HG02759 (cell line): ENCODE measurements at regions not wholly inside any gene's neighbourhood (a gene's known extent, or its start where the extent isn't known, plus 50 kb on each side); places are given as distances from the start of the nearest gene placed in this dataset.
A peak's percentile ranks its signal among the peaks of the same experiment; 100 is the strongest.
"Not testable (repeated sequence)": the region's sequence is repeated elsewhere in the genome, so short reads cannot be mapped to it uniquely, and the experiment has no call there.

Source experiments
- ATAC-seq: cut with Tn5 transposase; IDR thresholded peaks from one replicate; pipeline ENCODE4 v1.9.1; 2021; ENCODE audit warnings: mild to moderate bottlenecking, moderate library complexity; ENCODE audit not compliant: unreplicated experiment

DNA sequence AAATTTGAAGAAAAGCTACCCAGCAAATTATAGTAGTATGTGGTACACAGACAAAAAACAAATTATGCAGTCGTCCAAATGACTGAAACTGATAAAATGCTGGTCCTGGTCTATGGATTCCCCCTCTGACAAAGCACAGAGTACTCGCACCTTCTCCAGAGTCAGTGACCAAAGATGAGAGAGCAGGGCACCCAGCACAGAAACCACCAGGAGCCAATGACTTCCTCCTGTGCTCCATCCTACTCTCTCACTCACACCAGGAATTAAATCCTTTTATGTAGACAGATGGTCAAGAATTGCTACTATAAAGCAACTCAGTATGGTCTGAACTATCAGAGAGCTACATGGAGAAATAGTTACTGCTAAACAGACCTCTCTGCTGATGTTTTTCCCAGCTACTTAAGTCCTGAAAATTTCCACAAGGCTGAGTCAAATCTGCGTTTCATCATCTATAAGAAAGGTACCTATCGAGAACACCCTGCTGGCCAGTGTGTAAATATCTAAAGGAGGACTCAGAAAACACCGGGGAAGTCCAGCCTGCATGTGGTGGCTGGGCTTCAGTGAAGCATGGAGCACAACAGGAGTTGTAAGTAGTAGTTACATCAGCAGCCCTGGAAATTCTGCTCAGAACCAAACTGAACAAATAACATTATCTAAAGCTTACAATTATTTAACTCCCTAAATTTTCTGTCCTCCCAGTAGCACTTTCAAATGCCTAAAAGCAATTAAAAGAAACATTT, 84.5 kb upstream of the FBXO28 start:
- peak; percentile 93 for ATAC-seq

DNA sequence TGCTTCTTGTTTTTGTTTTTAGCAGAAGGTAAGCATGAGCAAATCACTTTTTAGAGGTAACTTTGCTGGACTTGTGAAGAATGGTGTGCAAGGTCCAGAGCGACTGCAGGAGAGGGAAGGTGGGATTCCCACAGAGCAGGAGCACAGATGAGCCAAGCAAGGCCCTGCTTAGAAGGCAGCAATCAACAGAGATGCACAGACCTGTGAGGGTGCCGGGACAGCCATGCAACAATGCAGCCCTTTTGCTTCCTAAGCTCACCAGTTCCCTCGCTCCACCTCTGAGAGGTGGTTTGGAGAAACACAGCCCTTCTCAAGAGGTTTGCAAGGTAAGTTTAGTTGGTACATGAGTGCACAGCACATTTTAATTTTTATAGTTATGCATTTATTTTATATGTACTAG, 85.1 kb upstream of the FBXO28 start:
- not testable (repeated sequence) for ATAC-seq

GRCh38 chr1:224023122-224023521, 90.8 kb upstream of the FBXO28 start:
- not testable (repeated sequence) for ATAC-seq

DNA sequence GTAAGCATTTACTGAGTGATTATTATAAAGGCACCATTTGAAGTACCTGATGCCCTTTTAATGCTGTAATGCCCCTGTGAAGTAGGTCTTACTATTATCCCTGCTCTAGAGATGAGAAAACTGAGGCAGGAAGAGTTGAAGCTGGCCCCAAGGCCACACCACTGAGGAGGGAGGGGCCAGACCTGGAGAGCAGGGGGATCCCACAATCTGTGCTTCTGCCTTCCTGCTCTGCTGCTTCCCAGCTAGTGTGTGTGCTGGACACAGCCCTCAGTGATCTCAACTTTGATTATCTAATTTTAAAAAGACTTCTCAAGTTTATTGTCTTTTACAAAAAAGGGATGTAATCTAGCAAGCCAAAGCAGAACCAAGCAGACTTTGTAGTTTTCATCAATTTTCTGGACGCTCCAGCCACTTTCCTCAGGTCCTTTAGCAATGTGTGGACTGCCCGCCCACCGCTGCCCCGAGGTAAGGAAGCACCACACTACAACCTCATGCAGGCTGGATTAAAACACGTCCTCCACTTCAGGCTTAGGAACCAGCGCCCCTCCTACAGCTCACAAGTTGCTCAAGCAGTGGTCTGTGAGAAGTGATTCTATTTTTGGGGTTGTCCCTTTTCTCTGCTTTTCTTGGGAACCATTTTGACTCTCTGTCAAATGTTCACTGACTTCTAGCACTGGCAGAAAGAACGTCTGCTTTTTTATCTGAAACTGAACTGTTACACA, 91.5 kb upstream of the FBXO28 start:
- ATAC-seq, result not testable (repeated sequence)

DNA sequence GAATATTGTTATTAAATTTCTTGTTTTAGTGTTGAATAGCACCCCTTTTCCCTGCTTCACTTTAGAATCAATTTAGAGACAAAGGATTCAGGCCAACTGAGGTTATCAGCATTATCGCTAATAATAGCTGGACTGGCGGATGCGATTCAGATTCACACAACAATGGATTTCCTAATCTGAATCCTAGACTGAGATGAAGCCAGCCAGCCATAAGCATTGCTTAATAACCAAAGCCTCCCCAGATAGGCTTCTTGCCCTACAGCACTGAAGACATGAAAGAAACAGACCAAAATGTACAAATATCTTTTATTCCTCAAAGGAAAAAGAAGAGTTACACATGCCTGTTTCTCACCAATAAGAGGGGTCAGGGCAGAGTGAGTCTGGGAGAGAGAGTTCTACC, 94.0 kb upstream of the FBXO28 start:
- not testable (repeated sequence) for ATAC-seq

GRCh38 chr1:224015782-224016181, 98.1 kb upstream of the FBXO28 start:
- ATAC-seq, result not testable (repeated sequence)

DNA sequence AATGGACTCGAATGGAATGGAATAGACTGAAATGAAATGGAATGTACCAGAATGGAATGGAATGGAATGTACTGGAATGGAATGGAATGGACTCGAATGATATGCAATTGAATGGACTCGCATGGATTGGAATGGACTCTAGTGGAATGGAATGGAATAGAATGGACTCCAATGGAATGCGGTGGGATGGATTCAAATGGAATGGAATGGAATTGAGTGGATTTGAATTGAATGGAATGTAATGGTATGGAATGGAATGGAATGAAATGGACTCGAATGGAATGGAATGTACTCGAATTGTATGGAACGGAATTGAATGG, 99.6 kb upstream of the FBXO28 start:
- no peak for ATAC-seq

DNA sequence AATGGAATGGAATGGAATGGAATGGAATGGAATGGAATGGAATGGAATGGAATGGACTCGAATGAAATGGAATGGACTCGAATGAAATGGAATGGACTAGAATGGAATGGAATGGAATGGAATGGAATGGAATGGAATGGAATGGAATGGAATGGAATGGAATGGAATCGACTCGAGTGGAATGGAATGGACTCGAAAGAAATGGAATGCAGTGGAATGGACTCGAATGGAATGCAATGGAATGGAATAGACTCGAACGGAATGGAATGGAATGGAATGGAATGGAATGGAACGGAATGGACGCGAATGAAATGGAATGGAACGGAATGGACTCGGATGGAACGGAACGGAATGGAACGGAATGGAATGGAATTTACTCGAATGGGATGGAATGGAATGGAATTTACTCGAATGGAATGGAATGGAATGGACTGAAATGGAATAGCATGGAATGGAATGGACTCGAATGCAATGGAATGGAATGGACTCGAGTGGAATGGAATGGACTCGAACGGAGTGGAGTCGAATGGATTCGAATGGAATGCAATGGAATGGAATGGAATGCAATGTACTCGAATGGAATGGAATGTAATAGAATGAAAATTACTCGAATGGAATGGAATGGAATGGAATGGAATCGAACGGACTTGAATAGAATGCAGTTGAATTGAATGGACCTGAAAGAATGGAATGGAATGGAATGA, 100.1 kb upstream of the FBXO28 start:
- ATAC-seq, result not testable (repeated sequence)

DNA sequence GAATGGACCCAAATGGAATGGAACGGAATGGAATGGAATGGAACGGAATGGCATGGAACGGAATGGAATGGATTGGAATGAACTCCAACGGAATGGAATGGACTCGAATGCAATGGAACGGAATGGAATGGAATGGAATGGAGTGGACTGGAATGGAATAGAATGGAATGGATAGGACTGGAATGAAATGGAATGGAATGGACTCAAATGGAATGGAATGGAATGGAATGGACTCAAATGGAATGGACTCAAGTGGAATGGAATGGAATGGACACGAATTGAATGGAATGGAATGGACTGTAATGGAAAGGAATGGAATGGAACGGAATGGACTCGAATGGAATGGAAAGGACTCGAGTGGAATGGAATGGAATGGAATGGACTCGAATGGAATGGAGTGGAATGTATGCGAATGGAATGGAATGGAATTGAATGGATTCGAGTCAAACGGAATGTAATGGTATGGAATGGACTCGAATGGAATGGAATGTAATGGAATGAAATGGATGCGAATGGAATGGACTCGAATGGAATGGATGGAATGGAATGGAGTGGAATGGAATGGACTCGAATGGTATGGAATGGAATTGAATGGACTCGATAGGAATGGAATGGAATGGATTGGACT, 101.0 kb upstream of the FBXO28 start:
- not testable (repeated sequence) for ATAC-seq

DNA sequence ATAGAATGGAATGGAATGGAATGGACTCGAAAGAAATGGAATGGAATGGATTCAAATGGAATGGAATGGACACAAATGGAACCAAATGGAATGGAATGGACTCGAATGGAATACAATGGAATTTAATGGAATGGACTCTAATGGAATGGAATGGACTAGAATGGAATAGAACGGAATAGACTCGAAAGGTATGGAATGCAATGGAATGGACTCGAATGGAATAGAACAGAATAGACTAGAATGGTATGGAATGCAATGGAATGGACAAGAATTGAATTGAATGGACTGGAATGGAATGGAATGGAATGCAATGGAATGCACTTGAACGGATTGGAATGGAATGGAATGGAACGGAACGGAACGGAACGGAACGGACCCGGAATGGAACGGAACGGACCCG, 101.7 kb upstream of the FBXO28 start:
- ATAC-seq, result not testable (repeated sequence)

DNA sequence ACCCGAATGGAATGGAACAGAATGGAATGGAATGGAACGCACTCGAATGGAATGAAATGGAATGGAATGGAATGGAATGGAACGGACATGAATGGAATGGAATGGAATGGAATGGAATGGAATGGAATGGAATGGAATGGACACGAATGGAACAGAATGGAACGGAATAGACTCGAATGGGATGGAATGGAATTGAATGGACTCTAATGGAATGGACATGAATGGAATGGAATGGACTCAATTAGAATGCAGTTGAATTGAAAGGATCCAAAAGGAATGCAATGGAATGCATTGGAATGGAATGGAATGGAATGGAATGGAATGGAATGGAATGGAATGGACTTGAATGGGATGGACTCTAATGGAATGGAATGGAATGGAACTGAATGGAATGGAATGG, 102.2 kb upstream of the FBXO28 start:
- not testable (repeated sequence) for ATAC-seq

DNA sequence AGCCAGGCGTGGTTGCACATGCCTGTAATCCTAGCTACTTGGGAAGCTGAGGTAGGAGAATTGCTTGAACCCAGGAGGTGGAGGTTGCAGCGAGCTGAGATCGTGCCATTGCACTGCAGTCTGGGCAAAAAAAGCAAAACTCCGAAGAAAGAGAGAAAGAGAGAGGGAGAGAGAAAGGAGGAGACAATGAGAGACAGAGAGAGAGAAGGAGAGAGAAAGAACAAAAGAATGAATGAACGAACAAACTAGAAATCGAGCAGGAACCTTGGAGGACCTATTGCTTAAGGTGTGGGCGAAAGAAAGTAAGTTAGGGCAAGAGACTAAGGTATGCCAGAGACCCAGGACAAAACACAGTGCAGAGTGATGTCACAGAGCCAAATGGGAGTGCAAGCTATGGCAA, 102.8 kb upstream of the FBXO28 start:
- not testable (repeated sequence) for ATAC-seq

DNA sequence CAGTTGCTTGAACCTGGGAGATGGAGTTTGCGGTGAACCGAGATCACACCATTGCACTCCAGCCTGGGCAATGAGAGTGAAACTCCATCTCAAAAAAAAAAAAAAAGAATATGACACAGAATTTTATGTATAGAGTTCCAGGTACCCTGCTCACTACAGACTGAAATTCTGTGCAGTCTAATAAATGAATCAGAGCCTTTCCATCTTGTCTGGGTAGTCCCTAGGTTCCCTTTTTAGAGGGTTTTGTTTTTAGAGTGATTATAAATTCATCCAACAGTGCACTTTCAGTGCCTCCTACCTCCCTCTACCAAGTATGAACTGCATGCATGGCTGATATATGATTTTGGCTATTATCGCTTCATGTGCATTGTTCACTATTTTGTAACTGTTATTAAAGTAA, 107.9 kb upstream of the FBXO28 start:
- ATAC-seq, result not testable (repeated sequence)

DNA sequence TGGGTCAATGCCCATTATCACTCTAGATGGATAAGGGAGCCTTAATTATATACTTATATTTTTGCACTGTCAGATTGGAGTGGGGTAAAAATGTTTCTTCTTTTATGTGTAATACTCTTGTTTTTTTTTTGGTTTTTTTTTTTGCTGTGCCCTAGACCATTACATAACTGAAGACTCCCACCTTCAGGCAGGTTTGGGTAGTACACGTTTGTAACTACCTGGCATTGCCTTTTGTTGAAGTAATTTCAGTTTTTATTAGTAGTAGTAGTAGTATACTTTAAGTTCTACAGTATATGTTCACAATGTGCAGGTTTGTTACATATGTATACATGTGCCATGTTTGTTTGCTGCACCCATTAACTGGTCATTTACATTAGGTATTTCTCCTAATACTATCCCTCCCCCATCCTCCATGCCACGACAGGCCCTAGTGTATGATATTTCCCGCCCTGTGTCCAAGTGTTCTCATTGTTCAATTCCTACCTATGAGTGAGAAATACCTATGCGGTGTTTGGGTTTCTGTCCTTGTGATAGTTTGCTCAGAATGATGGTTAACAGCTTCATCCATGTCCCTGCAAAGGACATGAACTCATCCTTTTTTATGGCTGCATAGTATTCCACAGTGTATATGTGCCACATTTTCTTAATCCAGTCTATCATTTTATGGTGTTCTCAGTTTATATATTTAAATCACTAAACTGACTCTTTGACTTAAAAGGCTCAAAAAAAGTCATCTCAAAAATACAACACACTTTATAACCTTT, 109.2 kb upstream of the FBXO28 start:
- not testable (repeated sequence) for ATAC-seq

GRCh38 chr1:224003896-224004295, 110.0 kb upstream of the FBXO28 start:
- ATAC-seq, result not testable (repeated sequence)

GRCh38 chr1:224001757-224002156, 112.2 kb upstream of the FBXO28 start:
- ATAC-seq, result not testable (repeated sequence)

- not testable (repeated sequence) for ATAC-seq
Measured at GRCh38 chr1:223999761-224000160, 114.2 kb upstream of the FBXO28 start.

DNA sequence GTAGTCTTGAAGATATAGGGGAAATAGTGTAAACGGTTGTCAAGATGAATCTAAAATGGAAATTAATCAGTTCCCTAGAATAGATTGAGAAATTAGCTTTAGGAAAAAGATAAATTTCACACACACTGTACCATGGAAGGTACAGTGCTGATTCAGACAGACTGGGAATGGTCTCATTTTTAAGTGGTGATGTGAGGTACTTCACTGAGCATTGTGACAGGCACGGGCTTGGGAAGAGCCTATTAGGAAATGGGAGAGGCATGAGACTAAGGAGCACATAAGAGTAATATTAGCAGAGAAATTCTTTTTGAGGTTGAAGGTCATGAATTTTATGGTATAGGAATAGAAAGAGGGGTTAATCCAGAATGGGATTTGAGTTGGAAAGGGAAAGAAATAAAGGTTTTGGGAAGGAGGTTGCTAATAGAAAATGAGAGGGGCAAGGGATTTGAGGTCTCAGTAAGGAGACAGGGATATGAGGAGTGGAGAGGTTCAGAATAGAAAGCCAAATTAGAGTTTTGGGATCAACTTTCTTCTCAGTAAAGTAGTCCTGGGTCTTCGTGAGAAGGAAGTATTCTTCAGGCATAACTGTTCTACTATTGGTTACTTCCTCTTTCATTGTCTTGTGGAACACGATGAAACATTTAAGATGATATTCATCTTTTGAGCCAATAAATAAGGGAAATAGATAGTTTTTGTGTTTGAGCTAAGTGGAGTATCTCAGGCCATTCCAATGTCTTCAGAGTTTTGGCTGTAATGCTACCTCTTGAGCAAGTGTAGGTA, 115.0 kb upstream of the FBXO28 start:
- not testable (repeated sequence) for ATAC-seq

- not testable (repeated sequence) for ATAC-seq
Measured at GRCh38 chr1:223996376-223996775, 117.5 kb upstream of the FBXO28 start.
